ENCODE measurements at regions not wholly inside any gene's neighbourhood (a gene's known extent, or its start where the extent isn't known, plus 50 kb on each side); places are given as distances from the start of the nearest gene placed in this dataset.

GRCh38 chr9:80502306-80502705, 930.5 kb downstream of the TLE4 start (continued):
- TF ChIP-seq CHD7 (IDR thresholded peaks at IDR 0.05; ENCODE audit: insufficient replicate concordance, low read length) (no peak), PHF8 (conservative IDR thresholded peaks at IDR 0.05; ENCODE audit: low read depth, low read length) (no peak), POLR2A (IDR thresholded peaks at IDR 0.05; ENCODE audit: control extremely low read depth in 1 of 2, low read depth in 2 of 2, low read length in 2 of 2) (no peak), NANOG (IDR thresholded peaks at IDR 0.05; ENCODE audit: insufficient read depth, low read depth, low read length, poor library complexity, severe bottlenecking) (no peak), POLR2AphosphoS5 (IDR thresholded peaks at IDR 0.05; ENCODE audit: low read depth, low read length) (no peak), ATF3 (IDR thresholded peaks at IDR 0.05; ENCODE audit: insufficient read depth, low read depth, low read length) (no peak), ASH2L (IDR thresholded peaks at IDR 0.05; ENCODE audit: low read length) (no peak), SIX5 (IDR thresholded peaks at IDR 0.05; ENCODE audit: low read depth, low read length) (no peak)
